ENCODE measurements at regions not wholly inside any gene's neighbourhood (a gene's known extent, or its start where the extent isn't known, plus 50 kb on each side); places are given as distances from the start of the nearest gene placed in this dataset.
"Not testable (repeated sequence)": the region's sequence is repeated elsewhere in the genome, so short reads cannot be mapped to it uniquely, and the experiment has no call there.

GRCh38 chr7:84923348-84923747 is 263.5 kb downstream of the SEMA3D start:
- no peaks in the 10 kb centered on the region for H3K9me3 ChIP-seq
- intact Hi-C loops (cut with DNase I): no loop called here
- no peak overlapping the region for H3K27ac ChIP-seq
- no peaks in the 10 kb centered on the region for H3K27me3 ChIP-seq
- WGBS (ENCODE audit: insufficient coverage, low coverage, low lambda C conversion rate, missing lambda C conversion rate): 38% methylated on average over 1 of the region's 1 CpG
- no peaks in the 10 kb centered on the region for H3K36me3 ChIP-seq
- ATAC-seq: no peak
- no peak for DNase-seq
- no peaks in the 10 kb centered on the region for H3K4me1 ChIP-seq
- TF ChIP-seq CTCF (IDR thresholded peaks at IDR 0.05) (no peak), POLR2A (IDR thresholded peaks at IDR 0.05) (no peak)
- no peak overlapping the region for H3K4me3 ChIP-seq

GRCh38 chr7:84921154-84921553 is 265.7 kb downstream of the SEMA3D start:
- Histone ChIP-seq H3K9me3 (no peaks in the 10 kb centered on the region), H3K36me3 (no peaks in the 10 kb centered on the region), H3K4me1 (no peaks in the 10 kb centered on the region), H3K27me3 (no peaks in the 10 kb centered on the region), H3K27ac (no peak overlapping the region), H3K4me3 (no peak overlapping the region)
- TF ChIP-seq POLR2A (IDR thresholded peaks at IDR 0.05) (no peak), CTCF (IDR thresholded peaks at IDR 0.05) (no peak)
- ATAC-seq: no peak
- 51% methylated on average over 2 of the region's 2 CpGs for WGBS (ENCODE audit: insufficient coverage, low coverage, low lambda C conversion rate, missing lambda C conversion rate)
- no peak for DNase-seq
- intact Hi-C loops (cut with DNase I): no loop called here

GRCh38 chr7:84916973-84917372 is 269.9 kb downstream of the SEMA3D start:
- H3K27ac ChIP-seq; H3K9me3 ChIP-seq; DNase-seq; H3K36me3 ChIP-seq; H3K4me3 ChIP-seq; intact Hi-C loops (cut with DNase I); ATAC-seq; H3K27me3 ChIP-seq; H3K4me1 ChIP-seq: not testable (repeated sequence)
- WGBS (ENCODE audit: insufficient coverage, low coverage, low lambda C conversion rate, missing lambda C conversion rate): 90% methylated on average over 4 of the region's 8 CpGs

GRCh38 chr7:84916161-84916560 is 270.7 kb downstream of the SEMA3D start:
- Histone ChIP-seq H3K9me3 (no peaks in the 10 kb centered on the region), H3K4me3 (no peak overlapping the region), H3K27me3 (no peaks in the 10 kb centered on the region), H3K4me1 (no peaks in the 10 kb centered on the region), H3K36me3 (no peaks in the 10 kb centered on the region), H3K27ac (no peak overlapping the region)
- 57% methylated on average over 3 of the region's 3 CpGs for WGBS (ENCODE audit: insufficient coverage, low coverage, low lambda C conversion rate, missing lambda C conversion rate)
- intact Hi-C loops (cut with DNase I): no loop called here
- DNase-seq (no peak), ATAC-seq (peak; percentile 70 to 87 (median 82))
- TF ChIP-seq POLR2A (IDR thresholded peaks at IDR 0.05): no peak
- TF ChIP-seq CTCF (IDR thresholded peaks at IDR 0.05): no peak

- Histone ChIP-seq H3K27me3 (no peaks in the 10 kb centered on the region), H3K27ac (no peak overlapping the region), H3K4me3 (no peak overlapping the region), H3K4me1 (no peaks in the 10 kb centered on the region), H3K36me3 (no peaks in the 10 kb centered on the region), H3K9me3 (no peaks in the 10 kb centered on the region)
- TF ChIP-seq POLR2A (IDR thresholded peaks at IDR 0.05): no peak
- peak; percentile 3 to 49 (median 33) for TF ChIP-seq CTCF (IDR thresholded peaks at IDR 0.05)
- DNase-seq: no peak
- intact Hi-C loops (cut with DNase I): no loop called here
- 25% methylated on average over 1 of the region's 1 CpG for WGBS (ENCODE audit: insufficient coverage, low coverage, low lambda C conversion rate, missing lambda C conversion rate)
- peak; percentile 30 to 81 (median 78) for ATAC-seq
Observed at GRCh38 chr7:84914598-84914997, 272.3 kb downstream of the SEMA3D start.

Data from right lobe of liver (tissue), 6 donors.